BLaER1 treated with 17β-estradiol and CSF1 and Interleukin-3, amounts not matched to agents 10 nM and 100 nM (cell line): ENCODE measurements at regions not wholly inside any gene's neighbourhood (a gene's known extent, or its start where the extent isn't known, plus 50 kb on each side); places are given as distances from the start of the nearest gene placed in this dataset.

Experiments
- H3K27ac ChIP-seq, 11 experiments: shearing (Covaris generic); formaldehyde crosslinking; 2 replicates each; pipeline ENCODE4 v1.8.1; 2022
- H3K27me3 ChIP-seq, 11 experiments: shearing (Covaris generic); formaldehyde crosslinking; 2 replicates each; pipeline ENCODE4 v1.8.1; 2022
- H3K36me3 ChIP-seq, 11 experiments: shearing (Covaris generic); formaldehyde crosslinking; 2 replicates each; pipeline ENCODE4 v1.8.1; 2022
- H3K4me1 ChIP-seq, 10 experiments: shearing (Covaris generic); formaldehyde crosslinking; 2 replicates each; pipeline ENCODE4 v1.8.1; 2022
- H3K4me2 ChIP-seq, 11 experiments: shearing (Covaris generic); formaldehyde crosslinking; 2 replicates each; pipeline ENCODE4 v1.8.1; 2022
- H3K4me3 ChIP-seq, 10 experiments: shearing (Covaris generic); formaldehyde crosslinking; 2 replicates each; pipeline ENCODE4 v1.8.1; 2022
- H3K9ac ChIP-seq, 11 experiments: shearing (Covaris generic); formaldehyde crosslinking; 2 replicates each; pipeline ENCODE4 v1.8.1; 2022
- H3K9me3 ChIP-seq, 11 experiments: shearing (Covaris generic); formaldehyde crosslinking; replicated peaks in 1 of 11; 2 replicates each; pipeline ENCODE4 v1.8.1; 2022
- H4K20me1 ChIP-seq, 11 experiments: shearing (Covaris generic); formaldehyde crosslinking; 2 replicates each; pipeline ENCODE4 v1.8.1; 2022
- Cebpa-rat ChIP-seq, 11 experiments: shearing (Covaris generic); IDR thresholded peaks; 2 replicates each; pipeline ENCODE4 v1.8.1; 2022

DNA sequence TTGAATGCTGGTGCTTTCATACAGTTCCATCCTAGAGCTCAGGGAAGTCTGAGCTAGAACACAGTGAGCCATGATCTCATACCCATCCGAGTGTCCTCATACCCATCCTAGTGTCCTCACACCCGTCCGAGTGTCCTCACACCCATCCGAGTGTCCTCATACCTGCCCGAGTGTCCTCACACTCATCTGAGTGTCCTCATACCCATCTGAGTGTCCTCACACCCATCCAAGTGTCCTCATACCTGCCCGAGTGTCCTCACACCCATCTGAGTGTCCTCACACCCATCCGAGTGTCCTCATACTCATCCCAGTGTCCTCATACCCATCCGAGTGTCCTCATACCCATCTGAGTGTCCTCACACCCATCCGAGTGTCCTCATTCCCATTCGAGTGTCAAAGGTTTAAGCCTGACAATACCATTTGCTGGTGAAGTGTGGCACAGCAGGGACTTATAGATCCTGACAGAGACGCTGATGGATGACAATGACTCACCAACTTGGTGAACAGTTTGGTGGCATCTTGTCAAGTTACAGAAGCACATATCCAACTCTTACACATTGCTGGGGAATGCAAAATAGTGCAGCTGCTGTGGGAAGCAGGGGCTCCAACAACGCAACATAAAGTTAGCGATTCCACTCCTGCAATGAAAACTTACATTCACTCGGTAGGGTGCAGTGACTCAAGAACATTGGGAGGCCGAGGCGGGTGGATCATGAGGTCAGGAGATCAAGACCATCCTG, 77.0 kb upstream of the COL5A1 start:
- Histone ChIP-seq H3K4me2 (no peak overlapping the region), H3K4me3 (no peak overlapping the region), H4K20me1 (no peaks in the 10 kb centered on the region), H3K27me3 (peaks cover 0 to 5% (median 0%) of the 10 kb centered on the region in 11 experiments; a peak in 5 of 22 replicates), H3K4me1 (peaks cover 0 to 34% (median 31%) of the 10 kb centered on the region in 10 experiments; a peak in 17 of 20 replicates), H3K27ac (no peak overlapping the region; a peak in 1 of 22 replicates), H3K9me3 (peaks cover 26 to 47% (median 41%) of the 10 kb centered on the region in 11 experiments), H3K36me3 (no peaks in the 10 kb centered on the region), H3K9ac (no peak overlapping the region)
- no peak for TF ChIP-seq Cebpa-rat (IDR thresholded peaks at IDR 0.05)

DNA sequence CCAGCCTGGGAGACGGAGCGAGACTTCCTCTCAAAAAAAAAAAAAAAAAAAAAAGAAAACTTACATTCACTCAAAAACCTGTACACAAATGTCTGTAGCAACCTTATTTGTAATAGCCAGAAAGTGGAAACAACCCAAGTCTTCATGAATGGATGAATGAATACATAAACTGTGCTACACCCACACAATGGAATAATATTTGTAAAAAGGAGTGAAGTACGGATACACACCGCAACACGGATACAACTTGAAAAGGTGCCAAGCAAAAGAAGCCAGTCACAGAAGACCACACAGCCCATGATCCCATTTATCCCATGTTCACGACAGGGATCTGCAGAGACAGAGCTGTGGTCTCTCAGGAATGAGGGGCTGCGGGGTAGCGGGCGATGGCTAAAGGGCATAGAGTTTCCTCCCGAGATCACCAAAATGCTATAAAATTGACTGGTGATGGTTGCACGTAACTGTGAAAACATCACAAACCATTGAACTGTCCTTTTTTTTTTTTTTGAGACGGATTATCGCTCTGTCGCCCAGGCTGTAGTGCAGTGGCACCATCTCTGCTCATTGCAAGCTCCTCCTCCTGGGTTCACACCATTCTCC, 76.2 kb upstream of the COL5A1 start:
- Histone ChIP-seq H3K36me3 (no peaks in the 10 kb centered on the region), H3K4me3 (no peak overlapping the region), H3K27ac (no peak overlapping the region; a peak in 1 of 22 replicates), H4K20me1 (peaks cover 0 to 3% (median 0%) of the 10 kb centered on the region in 11 experiments; a peak in 1 of 22 replicates), H3K9ac (no peak overlapping the region), H3K4me2 (no peak overlapping the region), H3K9me3 (peaks cover 26 to 47% (median 41%) of the 10 kb centered on the region in 11 experiments), H3K4me1 (peaks cover 0 to 33% (median 29%) of the 10 kb centered on the region in 10 experiments; a peak in 17 of 20 replicates), H3K27me3 (peaks cover 0 to 13% (median 0%) of the 10 kb centered on the region in 11 experiments; a peak in 6 of 22 replicates)
- no peak for TF ChIP-seq Cebpa-rat (IDR thresholded peaks at IDR 0.05)

DNA sequence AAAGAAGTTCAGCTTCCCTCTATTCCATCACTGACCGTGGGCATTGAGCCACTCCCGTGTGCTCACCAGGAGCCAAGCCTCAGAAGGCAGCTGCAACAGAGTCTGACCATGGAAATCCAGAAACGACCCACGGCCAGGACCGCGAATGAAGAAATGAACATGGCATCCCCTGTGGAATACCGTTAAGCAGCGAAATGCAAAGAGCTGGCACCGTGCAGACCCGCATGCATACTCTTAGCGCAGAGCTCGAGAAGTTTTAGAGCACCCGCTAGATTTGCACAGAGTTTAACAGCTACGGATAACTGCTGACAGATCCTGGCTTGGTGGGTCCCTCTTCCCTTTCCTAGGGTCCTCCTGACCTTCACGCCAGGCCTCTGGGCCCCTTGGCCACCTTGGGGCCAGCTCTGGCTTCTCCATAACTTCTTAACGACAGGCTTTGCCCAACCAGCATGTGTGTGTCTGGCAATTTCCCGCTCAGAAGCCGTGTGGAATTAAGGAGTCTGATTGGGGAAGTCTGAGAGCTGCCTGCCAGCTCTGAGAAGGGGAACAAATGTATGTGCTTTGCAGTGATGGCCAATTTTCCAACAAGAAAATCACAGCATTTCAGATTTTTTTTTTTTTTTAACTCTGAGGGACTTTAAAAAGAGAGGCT, 75.3 kb upstream of the COL5A1 start:
- Histone ChIP-seq H3K4me3 (no peak overlapping the region), H3K4me1 (peaks cover 7 to 36% (median 34%) of the 10 kb centered on the region in 10 experiments; a peak in 18 of 20 replicates), H3K4me2 (no peak overlapping the region), H3K27me3 (peaks cover 0 to 22% (median 0%) of the 10 kb centered on the region in 11 experiments; a peak in 7 of 22 replicates), H3K27ac (peak overlapping the region in 1 of 11 experiments; percentile 9; a peak in 1 of 22 replicates), H3K9ac (no peak overlapping the region), H4K20me1 (peaks cover 0 to 12% (median 0%) of the 10 kb centered on the region in 11 experiments; a peak in 2 of 22 replicates), H3K9me3 (peaks cover 26 to 47% (median 41%) of the 10 kb centered on the region in 11 experiments), H3K36me3 (no peaks in the 10 kb centered on the region)
- TF ChIP-seq Cebpa-rat (IDR thresholded peaks at IDR 0.05): no peak

DNA sequence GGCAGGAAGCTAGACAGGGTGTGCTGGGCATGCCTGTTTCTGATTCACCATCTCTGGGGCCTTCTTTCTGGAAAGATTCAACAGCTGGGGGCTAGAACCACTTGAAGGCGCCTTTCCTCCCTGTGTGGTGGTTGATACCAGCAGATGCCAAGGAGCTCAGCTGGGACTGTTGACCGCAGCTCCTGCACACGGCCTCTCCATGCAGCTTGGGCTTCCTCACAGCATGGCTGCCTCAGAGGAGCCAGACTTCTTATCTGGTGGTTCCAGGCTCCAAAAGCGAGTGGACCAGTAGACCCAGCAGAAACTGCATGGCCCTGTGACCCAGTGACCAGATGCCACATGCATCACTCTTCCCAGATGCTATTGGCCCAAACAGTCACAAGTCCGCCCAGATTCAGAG, 74.7 kb upstream of the COL5A1 start:
- Histone ChIP-seq H3K36me3 (no peaks in the 10 kb centered on the region), H3K4me2 (no peak overlapping the region), H3K4me3 (no peak overlapping the region), H3K27ac (peak overlapping the region in 1 of 11 experiments; percentile 9; a peak in 1 of 22 replicates), H3K4me1 (peaks cover 13 to 42% (median 40%) of the 10 kb centered on the region in 10 experiments; a peak in 19 of 20 replicates), H3K9ac (no peak overlapping the region), H4K20me1 (peaks cover 0 to 18% (median 0%) of the 10 kb centered on the region in 11 experiments; a peak in 3 of 22 replicates), H3K9me3 (peaks cover 26 to 47% (median 41%) of the 10 kb centered on the region in 11 experiments), H3K27me3 (peaks cover 0 to 28% (median 0%) of the 10 kb centered on the region in 11 experiments; a peak in 7 of 22 replicates)
- TF ChIP-seq Cebpa-rat (IDR thresholded peaks at IDR 0.05): no peak

DNA sequence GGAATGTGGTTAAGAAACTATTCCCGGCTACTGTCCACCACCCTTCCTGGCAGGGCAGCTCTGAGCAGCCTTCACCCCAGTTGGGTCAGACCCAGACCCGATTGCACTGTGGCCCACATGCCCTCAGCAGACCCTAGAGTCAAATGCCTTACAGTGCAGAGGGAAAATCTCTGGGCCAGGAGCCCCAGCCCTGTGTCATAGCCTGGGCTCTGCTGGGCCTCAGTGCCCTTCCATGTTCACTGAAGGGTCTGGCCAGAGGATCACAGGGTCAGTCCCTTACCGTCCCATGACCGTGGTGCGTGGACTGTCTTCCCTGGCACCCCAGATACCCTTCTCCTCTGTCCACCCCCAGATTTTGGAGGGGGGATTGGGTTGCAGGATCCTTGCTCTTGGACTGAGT, 73.5 kb upstream of the COL5A1 start:
- peaks cover 26 to 42% (median 37%) of the 10 kb centered on the region in 11 experiments for H3K9me3 ChIP-seq
- H3K36me3 ChIP-seq: no peaks in the 10 kb centered on the region
- H3K4me1 ChIP-seq: peaks cover 15 to 50% (median 48%) of the 10 kb centered on the region in 10 experiments; a peak in 19 of 20 replicates
- H3K4me3 ChIP-seq: no peak overlapping the region
- peaks cover 0 to 38% (median 0%) of the 10 kb centered on the region in 11 experiments; a peak in 7 of 22 replicates for H3K27me3 ChIP-seq
- H4K20me1 ChIP-seq: peaks cover 0 to 28% (median 0%) of the 10 kb centered on the region in 11 experiments; a peak in 3 of 22 replicates
- TF ChIP-seq Cebpa-rat (IDR thresholded peaks at IDR 0.05): no peak
- H3K9ac ChIP-seq: 0 out of 22 replicates have a peak overlapping the region, but pooled peaks of 2 of the 11 experiments have one; percentile 1 to 24
- H3K4me2 ChIP-seq: peak overlapping the region in 8 of 11 experiments; percentile 33 to 100 (median 92); a peak in 16 of 22 replicates
- peak overlapping the region in 6 of 11 experiments; percentile 2 to 83 (median 26); a peak in 6 of 22 replicates for H3K27ac ChIP-seq

DNA sequence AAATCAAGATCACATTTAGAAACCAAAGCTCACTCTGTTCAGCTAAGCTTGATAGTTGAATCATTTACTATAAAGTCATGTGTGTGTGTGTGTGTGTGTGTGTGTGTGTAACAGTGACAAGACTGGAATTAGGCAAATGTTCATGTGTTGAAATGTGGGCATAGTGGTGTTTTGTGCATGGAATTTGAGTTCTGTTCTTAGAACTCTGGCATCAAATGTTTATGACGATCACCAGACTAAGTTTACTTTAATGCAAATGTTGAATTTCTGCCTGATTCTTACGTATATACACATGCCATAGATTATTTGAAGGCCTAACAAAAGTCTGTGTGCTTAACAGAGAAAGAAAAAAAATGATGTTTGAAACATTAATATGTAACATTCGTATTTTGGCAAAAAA, 72.8 kb upstream of the COL5A1 start:
- Histone ChIP-seq H3K4me2 (peak overlapping the region in 8 of 11 experiments; percentile 71 to 100 (median 93); a peak in 14 of 22 replicates), H3K4me3 (no peak overlapping the region), H3K27ac (peak overlapping the region in 5 of 11 experiments; percentile 22 to 86 (median 80); a peak in 6 of 22 replicates), H3K27me3 (peaks cover 0 to 38% (median 0%) of the 10 kb centered on the region in 11 experiments; a peak in 7 of 22 replicates), H3K9ac (peak overlapping the region in 2 of 11 experiments; percentile 68 to 69; a peak in 2 of 22 replicates), H3K36me3 (no peaks in the 10 kb centered on the region), H3K9me3 (peaks cover 21 to 35% (median 30%) of the 10 kb centered on the region in 11 experiments), H3K4me1 (peaks cover 15 to 50% (median 48%) of the 10 kb centered on the region in 10 experiments; a peak in 19 of 20 replicates), H4K20me1 (peaks cover 0 to 28% (median 0%) of the 10 kb centered on the region in 11 experiments; a peak in 3 of 22 replicates)
- TF ChIP-seq Cebpa-rat (IDR thresholded peaks at IDR 0.05): no peak

DNA sequence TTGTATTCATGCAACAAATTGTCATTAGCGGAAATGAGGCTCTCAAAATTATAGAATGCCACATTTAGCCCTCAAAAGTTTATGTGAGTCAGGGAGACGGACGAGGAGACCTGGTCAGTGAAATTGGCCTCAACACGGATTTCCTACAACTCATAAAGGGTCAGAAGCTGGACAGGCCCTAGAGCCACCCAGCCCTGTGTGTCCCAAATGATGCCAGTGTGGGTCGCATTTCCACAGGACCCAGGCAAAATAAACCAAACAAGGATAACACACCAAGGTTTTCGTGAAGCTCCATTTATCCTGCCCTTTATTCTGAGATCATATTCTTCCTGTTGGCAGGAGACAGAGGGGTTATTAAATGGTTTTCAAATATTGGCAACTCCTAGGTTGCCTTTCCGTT, 72.0 kb upstream of the COL5A1 start:
- peaks cover 18 to 27% (median 26%) of the 10 kb centered on the region in 11 experiments for H3K9me3 ChIP-seq
- no peaks in the 10 kb centered on the region for H3K36me3 ChIP-seq
- H3K4me3 ChIP-seq: no peak overlapping the region
- peaks cover 15 to 50% (median 48%) of the 10 kb centered on the region in 10 experiments; a peak in 19 of 20 replicates for H3K4me1 ChIP-seq
- H4K20me1 ChIP-seq: peaks cover 0 to 28% (median 0%) of the 10 kb centered on the region in 11 experiments; a peak in 3 of 22 replicates
- H3K9ac ChIP-seq: peak overlapping the region in 7 of 11 experiments; percentile 22 to 81 (median 68); a peak in 13 of 22 replicates
- peaks cover 0 to 38% (median 0%) of the 10 kb centered on the region in 11 experiments; a peak in 7 of 22 replicates for H3K27me3 ChIP-seq
- peak overlapping the region in 8 of 11 experiments; percentile 45 to 89 (median 78); a peak in 16 of 22 replicates for H3K27ac ChIP-seq
- no peak for TF ChIP-seq Cebpa-rat (IDR thresholded peaks at IDR 0.05)
- peak overlapping the region in 9 of 11 experiments; percentile 70 to 100 (median 91); a peak in 18 of 22 replicates for H3K4me2 ChIP-seq
